ENCODE measurements at regions not wholly inside any gene's neighbourhood (a gene's known extent, or its start where the extent isn't known, plus 50 kb on each side); places are given as distances from the start of the nearest gene placed in this dataset.

DNA sequence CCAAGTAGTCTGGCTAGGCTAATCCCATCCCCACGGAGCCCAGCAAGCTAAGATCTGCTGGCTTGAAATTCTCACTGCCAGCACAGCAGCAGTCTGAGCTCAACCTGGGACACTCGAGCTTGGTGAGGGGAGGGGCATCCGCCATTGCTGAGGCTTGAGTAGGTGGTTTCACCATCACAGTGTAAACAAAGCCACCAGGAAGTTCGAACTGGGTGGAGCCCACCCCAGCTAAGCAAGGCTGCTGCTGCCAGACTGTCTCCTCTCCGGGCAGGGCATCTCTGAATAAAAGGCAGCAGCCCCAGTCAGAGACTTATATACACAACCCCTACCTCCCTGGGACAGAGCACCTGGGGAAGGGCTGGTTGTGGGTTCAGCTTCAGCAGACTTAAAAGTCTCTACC, 639.6 kb downstream of the IQCM start:
- no peaks in the 10 kb centered on the region for H3K9me3 ChIP-seq (ENCODE audit: severe bottlenecking)
- H3K27ac ChIP-seq = no peak overlapping the region
- H3K36me3 ChIP-seq = no peaks in the 10 kb centered on the region
- no peaks in the 10 kb centered on the region for H3K27me3 ChIP-seq (ENCODE audit: insufficient read depth, low read depth, severe bottlenecking)
- TF ChIP-seq, protein P1, sequence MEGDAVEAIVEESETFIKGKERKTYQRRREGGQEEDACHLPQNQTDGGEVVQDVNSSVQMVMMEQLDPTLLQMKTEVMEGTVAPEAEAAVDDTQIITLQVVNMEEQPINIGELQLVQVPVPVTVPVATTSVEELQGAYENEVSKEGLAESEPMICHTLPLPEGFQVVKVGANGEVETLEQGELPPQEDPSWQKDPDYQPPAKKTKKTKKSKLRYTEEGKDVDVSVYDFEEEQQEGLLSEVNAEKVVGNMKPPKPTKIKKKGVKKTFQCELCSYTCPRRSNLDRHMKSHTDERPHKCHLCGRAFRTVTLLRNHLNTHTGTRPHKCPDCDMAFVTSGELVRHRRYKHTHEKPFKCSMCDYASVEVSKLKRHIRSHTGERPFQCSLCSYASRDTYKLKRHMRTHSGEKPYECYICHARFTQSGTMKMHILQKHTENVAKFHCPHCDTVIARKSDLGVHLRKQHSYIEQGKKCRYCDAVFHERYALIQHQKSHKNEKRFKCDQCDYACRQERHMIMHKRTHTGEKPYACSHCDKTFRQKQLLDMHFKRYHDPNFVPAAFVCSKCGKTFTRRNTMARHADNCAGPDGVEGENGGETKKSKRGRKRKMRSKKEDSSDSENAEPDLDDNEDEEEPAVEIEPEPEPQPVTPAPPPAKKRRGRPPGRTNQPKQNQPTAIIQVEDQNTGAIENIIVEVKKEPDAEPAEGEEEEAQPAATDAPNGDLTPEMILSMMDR (IDR thresholded peaks at IDR 0.05; ENCODE audit: low read depth, low read length) = no peak
- H3K4me3 ChIP-seq (ENCODE audit: low read depth, low read length) = no peak overlapping the region
- DNase-seq = peak; percentile 38

DNA sequence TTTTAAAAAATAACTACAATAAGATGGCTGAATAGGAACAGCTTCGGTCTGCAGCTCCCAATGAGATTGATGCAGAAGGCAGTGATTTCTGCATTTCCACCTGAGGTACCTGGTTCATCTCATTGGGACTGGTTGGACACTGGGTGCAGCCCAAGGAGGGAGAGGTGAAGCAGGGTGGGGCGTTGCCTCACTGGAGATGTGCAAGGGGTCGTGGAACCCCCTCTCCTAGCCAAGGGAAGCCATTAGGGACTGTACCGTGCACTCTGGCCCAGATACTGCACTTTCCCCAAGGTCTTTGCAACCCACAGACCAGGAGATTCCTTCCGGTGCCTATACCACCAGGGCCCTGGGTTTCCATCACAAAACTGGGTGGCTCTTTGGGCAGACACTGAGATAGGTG, 640.1 kb downstream of the IQCM start:
- DNase-seq = no peak
- Histone ChIP-seq H3K9me3 (ENCODE audit: severe bottlenecking) (no peaks in the 10 kb centered on the region), H3K36me3 (no peaks in the 10 kb centered on the region), H3K27me3 (ENCODE audit: insufficient read depth, low read depth, severe bottlenecking) (no peaks in the 10 kb centered on the region), H3K4me3 (ENCODE audit: low read depth, low read length) (no peak overlapping the region), H3K27ac (no peak overlapping the region)
- TF ChIP-seq, protein P1 (IDR thresholded peaks at IDR 0.05; ENCODE audit: low read depth, low read length) = no peak

DNA sequence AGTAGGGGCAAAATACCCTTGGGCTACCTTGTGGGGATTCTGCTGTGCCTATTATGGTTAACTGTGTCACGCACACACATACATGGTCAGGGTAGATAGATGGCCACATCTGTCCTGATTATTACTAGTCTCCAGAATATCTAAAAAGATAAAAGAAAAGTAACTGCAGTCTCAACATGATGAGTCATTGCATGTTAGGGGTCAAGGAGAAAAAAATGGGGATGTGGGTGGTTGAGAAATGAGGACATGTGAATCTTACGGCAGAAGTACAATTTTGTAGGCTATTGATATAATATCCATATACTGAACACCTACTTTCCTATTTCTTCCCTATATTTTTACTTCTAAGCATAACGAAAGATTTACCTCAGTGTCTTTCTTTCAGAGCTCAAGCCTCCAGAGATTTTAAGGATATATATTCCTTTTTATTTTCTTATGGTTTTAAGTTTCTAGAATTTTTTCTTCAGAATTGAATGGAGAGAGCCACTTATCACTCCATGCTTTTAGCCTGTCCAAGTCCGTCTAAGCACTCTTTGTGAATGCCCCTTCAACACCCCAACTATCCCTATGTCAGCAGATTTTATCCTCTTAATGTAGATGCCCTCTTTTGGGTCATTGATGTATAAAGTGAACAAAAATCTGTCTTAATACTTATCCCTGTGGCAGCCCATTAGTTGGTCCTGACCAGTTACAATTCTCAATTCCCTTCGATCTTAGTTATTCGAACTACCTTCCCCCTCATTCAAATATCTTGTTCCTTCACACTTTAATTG, 642.2 kb downstream of the IQCM start:
- no peaks in the 10 kb centered on the region for H3K36me3 ChIP-seq
- DNase-seq = no peak
- H3K27me3 ChIP-seq (ENCODE audit: insufficient read depth, low read depth, severe bottlenecking) = no peaks in the 10 kb centered on the region
- no peak overlapping the region for H3K4me3 ChIP-seq (ENCODE audit: low read depth, low read length)
- TF ChIP-seq, protein P1 (IDR thresholded peaks at IDR 0.05; ENCODE audit: low read depth, low read length) = no peak
- H3K27ac ChIP-seq = no peak overlapping the region
- no peaks in the 10 kb centered on the region for H3K9me3 ChIP-seq (ENCODE audit: severe bottlenecking)

DNA sequence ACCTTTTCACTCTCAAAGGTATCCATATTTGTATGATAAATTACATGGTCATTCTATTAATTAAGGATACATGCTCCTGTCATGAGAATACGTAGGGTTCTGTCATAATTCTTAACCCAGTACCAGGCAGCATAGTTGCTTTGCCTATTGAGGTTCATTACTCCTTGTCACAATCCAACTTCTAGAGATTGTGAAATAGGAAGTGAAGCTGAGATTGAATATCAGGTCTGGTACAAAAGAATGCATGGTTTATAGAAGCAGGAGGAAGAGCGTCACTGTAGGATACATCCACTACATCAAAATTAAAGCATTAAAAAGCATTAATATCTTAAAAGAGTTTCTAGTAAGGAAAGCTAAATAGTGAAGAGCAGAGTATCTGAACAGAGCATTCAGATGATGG, 647.0 kb downstream of the IQCM start:
- Histone ChIP-seq H3K27me3 (ENCODE audit: insufficient read depth, low read depth, severe bottlenecking) (no peaks in the 10 kb centered on the region), H3K27ac (no peak overlapping the region), H3K9me3 (ENCODE audit: severe bottlenecking) (no peaks in the 10 kb centered on the region), H3K4me3 (ENCODE audit: low read depth, low read length) (no peak overlapping the region), H3K36me3 (no peaks in the 10 kb centered on the region)
- DNase-seq = no peak
- TF ChIP-seq, protein P1 (IDR thresholded peaks at IDR 0.05; ENCODE audit: low read depth, low read length) = no peak

DNA sequence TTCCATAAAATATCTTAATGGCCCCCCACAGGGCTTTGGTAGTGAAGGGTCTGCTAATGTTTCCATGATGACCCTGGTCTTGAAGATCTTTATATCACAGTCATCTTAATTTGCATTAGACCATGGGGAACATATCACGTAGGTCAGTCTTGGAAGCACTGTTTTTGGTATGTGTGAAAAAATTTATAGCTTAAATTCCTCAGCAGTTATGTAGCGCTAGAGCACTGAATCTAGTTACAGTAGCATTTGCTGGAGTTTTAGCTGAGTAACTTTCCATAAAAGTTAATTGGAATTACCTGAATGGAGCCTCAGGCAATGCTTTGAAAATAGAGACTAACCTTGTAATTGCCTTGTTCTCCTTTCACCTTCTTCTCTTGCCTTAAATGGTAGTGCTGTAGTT, 648.8 kb downstream of the IQCM start:
- no peaks in the 10 kb centered on the region for H3K27me3 ChIP-seq (ENCODE audit: insufficient read depth, low read depth, severe bottlenecking)
- no peak overlapping the region for H3K27ac ChIP-seq
- H3K36me3 ChIP-seq = no peaks in the 10 kb centered on the region
- no peak for DNase-seq
- H3K9me3 ChIP-seq (ENCODE audit: severe bottlenecking) = no peaks in the 10 kb centered on the region
- TF ChIP-seq, protein P1 (IDR thresholded peaks at IDR 0.05; ENCODE audit: low read depth, low read length) = no peak
- no peak overlapping the region for H3K4me3 ChIP-seq (ENCODE audit: low read depth, low read length)

DNA sequence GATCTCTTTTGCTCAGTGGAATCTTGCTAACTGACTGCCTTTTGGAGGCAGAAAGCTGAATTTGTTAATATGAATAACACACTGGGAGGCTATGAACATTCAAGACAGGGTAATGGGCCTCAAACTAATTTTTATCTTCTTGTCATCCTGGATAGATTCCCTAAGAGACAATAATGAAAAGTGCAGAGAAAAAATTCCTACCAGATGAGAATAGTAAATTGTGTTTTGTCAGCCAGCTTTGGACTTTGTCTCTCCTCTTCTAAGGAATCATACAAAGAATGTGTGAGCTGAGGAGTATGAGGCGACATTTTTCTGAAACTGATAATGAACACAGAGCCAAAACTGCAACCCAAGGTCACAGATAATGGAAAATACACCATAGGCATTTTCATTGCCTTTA, 649.3 kb downstream of the IQCM start:
- Histone ChIP-seq H3K9me3 (ENCODE audit: severe bottlenecking) (no peaks in the 10 kb centered on the region), H3K27me3 (ENCODE audit: insufficient read depth, low read depth, severe bottlenecking) (no peaks in the 10 kb centered on the region)
- TF ChIP-seq, protein P1 (IDR thresholded peaks at IDR 0.05; ENCODE audit: low read depth, low read length) = no peak

More for the DNA sequence above, 649.3 kb downstream of the IQCM start:
- Histone ChIP-seq H3K27ac (no peak overlapping the region), H3K4me3 (ENCODE audit: low read depth, low read length) (no peak overlapping the region), H3K36me3 (no peaks in the 10 kb centered on the region)
- DNase-seq = no peak

Measured in WERI-Rb-1 (cell line).